ENCODE measurements at regions not wholly inside any gene's neighbourhood (a gene's known extent, or its start where the extent isn't known, plus 50 kb on each side); places are given as distances from the start of the nearest gene placed in this dataset.

DNA sequence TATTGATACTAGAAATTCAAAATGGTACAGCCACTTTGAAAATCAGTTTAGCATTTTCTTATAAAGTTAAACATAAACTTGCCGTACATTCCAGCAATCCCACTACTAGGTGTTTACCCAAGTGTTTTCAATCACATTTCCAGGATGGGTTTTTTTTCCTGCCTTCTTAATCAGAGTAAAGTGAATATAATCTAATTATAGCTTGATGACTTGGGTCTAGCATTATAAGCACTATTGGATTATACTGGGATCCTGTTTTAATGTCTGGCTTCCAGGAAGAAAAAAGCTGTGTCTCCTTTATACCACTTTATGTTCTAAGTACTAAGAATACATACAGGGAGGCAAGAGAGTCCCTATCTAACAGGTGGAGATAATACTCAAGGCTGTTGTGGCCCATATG is 103.3 kb upstream of the KLHL13 start:
- Histone ChIP-seq H3K4me3 (ENCODE audit: low read depth, low read length, poor library complexity, severe bottlenecking) (no peak overlapping the region), H3K79me2 (ENCODE audit: insufficient read depth, low read length) (no peaks in the 10 kb centered on the region), H4K20me1 (ENCODE audit: insufficient read depth, low read length) (no peaks in the 10 kb centered on the region), H3K27me3 (ENCODE audit: insufficient read depth, low read length) (no peaks in the 10 kb centered on the region), H2AFZ (ENCODE audit: low read length) (no peak overlapping the region), H3K9me3 (ENCODE audit: low read length) (no peaks in the 10 kb centered on the region), H3K27ac (ENCODE audit: low read depth, low read length, poor library complexity, severe bottlenecking) (no peak overlapping the region), H3K36me3 (ENCODE audit: insufficient read depth, low read length) (no peaks in the 10 kb centered on the region), H3K4me2 (ENCODE audit: low read length) (no peak overlapping the region), H3K9me2 (ENCODE audit: low read depth, low read length) (no peaks in the 10 kb centered on the region), H3K4me1 (ENCODE audit: insufficient read depth, low read length, severe bottlenecking) (no peaks in the 10 kb centered on the region), H3F3A (ENCODE audit: insufficient read depth, low read length) (no peaks in the 10 kb centered on the region), H3K9ac (ENCODE audit: low read length) (no peak overlapping the region)
- TF ChIP-seq EZH2 (IDR thresholded peaks at IDR 0.05; ENCODE audit: borderline replicate concordance, low read length): no peak
- no peak for TF ChIP-seq CTCF (IDR thresholded peaks at IDR 0.05; ENCODE audit: low read length)

DNA sequence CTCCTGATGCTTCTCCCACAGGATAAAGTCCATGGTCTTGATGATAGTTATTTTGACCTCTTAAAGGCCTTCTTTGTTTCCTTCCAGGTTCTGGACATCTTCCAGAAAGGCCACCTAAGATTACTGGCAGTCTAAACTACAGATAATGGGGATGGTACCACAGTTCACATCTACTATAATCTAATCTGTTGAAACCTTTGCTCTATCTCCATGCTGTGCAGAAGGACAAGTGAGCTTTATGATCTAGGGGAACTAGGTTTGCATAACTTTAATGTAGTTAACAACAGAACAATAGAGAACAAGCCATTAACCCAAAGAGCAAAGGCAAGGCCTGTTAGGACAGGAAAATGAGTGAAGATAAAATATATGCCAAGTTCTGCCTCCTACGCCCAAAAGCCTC is 103.9 kb upstream of the KLHL13 start:
- H3K9me2 ChIP-seq (ENCODE audit: low read depth, low read length): no peaks in the 10 kb centered on the region
- no peaks in the 10 kb centered on the region for H3K36me3 ChIP-seq (ENCODE audit: insufficient read depth, low read length)
- H3K27me3 ChIP-seq (ENCODE audit: insufficient read depth, low read length): no peaks in the 10 kb centered on the region
- H3K4me1 ChIP-seq (ENCODE audit: insufficient read depth, low read length, severe bottlenecking): no peaks in the 10 kb centered on the region
- no peaks in the 10 kb centered on the region for H3K79me2 ChIP-seq (ENCODE audit: insufficient read depth, low read length)
- no peak overlapping the region for H2AFZ ChIP-seq (ENCODE audit: low read length)
- H3K27ac ChIP-seq (ENCODE audit: low read depth, low read length, poor library complexity, severe bottlenecking): no peak overlapping the region
- no peak overlapping the region for H3K9ac ChIP-seq (ENCODE audit: low read length)
- no peaks in the 10 kb centered on the region for H3K9me3 ChIP-seq (ENCODE audit: low read length)
- TF ChIP-seq EZH2 (IDR thresholded peaks at IDR 0.05; ENCODE audit: borderline replicate concordance, low read length) (no peak), CTCF (IDR thresholded peaks at IDR 0.05; ENCODE audit: low read length) (no peak)
- no peak overlapping the region for H3K4me3 ChIP-seq (ENCODE audit: low read depth, low read length, poor library complexity, severe bottlenecking)
- no peaks in the 10 kb centered on the region for H3F3A ChIP-seq (ENCODE audit: insufficient read depth, low read length)
- H4K20me1 ChIP-seq (ENCODE audit: insufficient read depth, low read length): no peaks in the 10 kb centered on the region
- H3K4me2 ChIP-seq (ENCODE audit: low read length): no peak overlapping the region

DNA sequence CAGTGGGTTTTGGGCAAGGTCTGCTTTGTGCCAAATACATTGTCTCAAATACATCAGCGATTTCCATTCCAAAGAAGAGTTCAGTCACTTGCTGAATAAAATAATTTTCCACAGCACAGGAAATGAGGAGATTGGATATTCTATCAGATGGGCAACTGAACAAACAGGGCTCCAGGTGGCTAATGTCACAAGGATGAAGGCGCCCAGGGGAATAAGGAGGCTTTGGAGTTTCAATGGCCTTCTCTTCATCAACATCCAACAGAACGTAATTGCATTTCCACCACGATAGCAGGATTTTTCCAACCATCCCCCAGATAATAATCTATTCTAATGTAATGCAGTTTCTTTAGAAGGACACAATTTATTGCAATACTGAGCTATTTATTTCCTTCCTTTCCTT is 104.7 kb upstream of the KLHL13 start:
- H2AFZ ChIP-seq (ENCODE audit: low read length): no peak overlapping the region
- no peak overlapping the region for H3K4me3 ChIP-seq (ENCODE audit: low read depth, low read length, poor library complexity, severe bottlenecking)
- no peak overlapping the region for H3K4me2 ChIP-seq (ENCODE audit: low read length)
- no peak overlapping the region for H3K9ac ChIP-seq (ENCODE audit: low read length)
- TF ChIP-seq EZH2 (IDR thresholded peaks at IDR 0.05; ENCODE audit: borderline replicate concordance, low read length): no peak
- TF ChIP-seq CTCF (IDR thresholded peaks at IDR 0.05; ENCODE audit: low read length): no peak
- no peaks in the 10 kb centered on the region for H4K20me1 ChIP-seq (ENCODE audit: insufficient read depth, low read length)
- no peaks in the 10 kb centered on the region for H3K4me1 ChIP-seq (ENCODE audit: insufficient read depth, low read length, severe bottlenecking)
- H3K27ac ChIP-seq (ENCODE audit: low read depth, low read length, poor library complexity, severe bottlenecking): no peak overlapping the region
- H3K9me2 ChIP-seq (ENCODE audit: low read depth, low read length): no peaks in the 10 kb centered on the region
- no peaks in the 10 kb centered on the region for H3K9me3 ChIP-seq (ENCODE audit: low read length)
- no peaks in the 10 kb centered on the region for H3K79me2 ChIP-seq (ENCODE audit: insufficient read depth, low read length)
- H3K27me3 ChIP-seq (ENCODE audit: insufficient read depth, low read length): no peaks in the 10 kb centered on the region
- H3K36me3 ChIP-seq (ENCODE audit: insufficient read depth, low read length): no peaks in the 10 kb centered on the region
- H3F3A ChIP-seq (ENCODE audit: insufficient read depth, low read length): no peaks in the 10 kb centered on the region

Measured in OCI-LY1 (cell line).